GM18520 (cell line): ENCODE measurements at regions not wholly inside any gene's neighbourhood (a gene's known extent, or its start where the extent isn't known, plus 50 kb on each side); places are given as distances from the start of the nearest gene placed in this dataset.

Source experiments
- ATAC-seq: cut with Tn5 transposase; IDR thresholded peaks from one replicate; pipeline ENCODE4 v1.9.1; 2021; ENCODE audit not compliant: unreplicated experiment

GRCh38 chr6:6884916-6885315 lies 222.8 kb upstream of the RREB1 start:
- no peak for ATAC-seq

DNA sequence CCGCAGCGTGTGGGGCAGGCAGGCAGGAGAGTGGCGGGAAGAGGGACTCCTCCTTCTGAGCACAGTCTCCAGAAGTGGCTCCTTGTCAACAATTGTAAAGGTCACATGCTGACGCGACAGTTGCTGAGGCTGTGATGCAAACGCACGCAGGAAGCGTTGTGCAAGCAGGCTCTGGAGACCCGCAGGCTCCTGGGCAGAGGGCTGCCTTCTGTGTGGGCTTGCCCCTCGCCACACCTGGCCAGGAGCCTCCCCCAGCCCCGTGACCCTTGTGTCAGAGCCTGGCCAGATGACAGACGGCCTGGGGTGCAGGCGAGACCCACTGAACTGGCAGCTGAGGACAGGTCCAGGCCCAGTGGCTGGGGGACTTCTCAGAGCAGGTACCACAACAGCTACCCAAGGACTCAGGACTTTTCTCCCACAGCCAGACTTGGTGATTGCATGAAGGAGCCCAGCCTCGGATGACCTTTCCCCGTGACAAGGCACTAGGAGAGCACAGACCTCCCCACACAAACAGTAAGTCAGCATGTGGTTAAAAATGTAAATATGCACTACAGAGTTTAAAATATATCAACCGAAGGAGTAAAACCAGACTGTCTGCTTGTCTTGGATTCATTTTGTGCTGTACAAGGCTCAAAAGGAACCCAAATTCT lies 222.1 kb upstream of the RREB1 start:
- no peak for ATAC-seq

DNA sequence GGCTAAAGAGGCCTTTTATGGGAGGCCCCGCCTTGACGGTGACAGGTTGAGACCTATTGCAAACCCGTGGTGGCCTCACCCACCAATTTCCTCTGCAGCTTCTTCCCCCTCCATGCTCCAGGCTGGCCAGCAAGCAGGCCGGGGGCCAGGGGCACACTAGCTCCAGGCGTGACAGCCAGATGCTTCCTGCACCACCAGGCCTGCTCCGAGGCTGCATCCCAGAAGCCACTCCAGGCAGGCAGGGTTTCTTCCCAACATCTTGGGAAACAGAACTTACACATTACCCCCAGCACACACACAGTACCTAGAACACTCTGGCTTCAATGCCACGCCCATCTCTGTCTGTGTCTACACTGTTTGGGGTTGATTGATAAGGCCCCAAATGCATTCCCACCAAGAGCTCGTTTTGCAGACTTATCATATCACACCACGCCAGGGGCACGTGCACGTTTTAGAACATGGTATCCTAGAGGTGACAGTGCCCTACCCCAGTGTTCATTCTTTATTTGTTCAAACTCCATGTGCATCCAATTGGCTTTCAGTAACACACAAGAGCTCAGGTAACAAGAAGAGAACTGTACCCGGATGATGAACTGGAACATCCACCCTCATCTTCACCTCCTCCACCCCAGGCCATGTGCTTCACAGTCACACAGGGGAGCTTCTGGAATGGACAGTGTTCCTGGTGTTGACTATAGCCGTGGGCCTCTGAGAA lies 221.4 kb upstream of the RREB1 start:
- no peak for ATAC-seq

DNA sequence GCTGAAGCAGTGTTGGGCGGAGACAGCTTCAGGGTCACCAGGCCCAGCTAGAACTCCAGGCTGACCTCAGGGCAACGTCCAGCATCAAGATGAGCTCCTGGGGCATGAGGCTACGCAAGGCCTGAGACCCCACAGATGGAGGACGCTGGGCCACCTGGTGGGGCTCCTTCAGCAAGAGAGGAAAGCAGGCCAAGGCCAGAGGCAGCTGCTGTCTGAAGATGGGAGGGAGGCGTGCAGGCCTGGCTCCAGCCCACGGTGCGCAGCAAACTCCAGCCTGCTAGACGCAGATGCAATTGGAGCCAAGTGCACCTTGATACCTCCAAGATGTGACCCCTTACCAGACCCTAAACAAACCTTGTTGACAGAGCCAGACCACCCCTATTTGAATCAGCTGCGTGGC lies 220.9 kb upstream of the RREB1 start:
- ATAC-seq, result no peak

DNA sequence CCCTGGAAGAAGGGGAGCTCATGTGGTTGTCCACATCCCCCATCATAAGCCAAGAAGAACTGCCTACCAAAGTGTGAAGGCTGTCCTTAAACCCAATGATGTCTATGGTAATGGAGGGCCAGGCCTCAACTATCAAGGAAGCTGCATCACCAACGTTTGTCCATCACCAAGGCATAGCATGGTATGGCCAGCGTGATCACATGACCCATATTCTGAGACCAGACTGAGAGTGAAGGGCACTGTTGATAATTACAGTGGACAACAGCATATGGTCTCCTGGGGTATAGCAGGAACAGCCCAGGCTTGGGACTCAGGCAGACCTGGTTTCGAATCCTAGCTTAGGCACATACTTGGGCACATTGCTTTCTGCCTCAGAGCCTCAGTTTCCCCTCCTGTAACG lies 218.2 kb upstream of the RREB1 start:
- no peak for ATAC-seq

DNA sequence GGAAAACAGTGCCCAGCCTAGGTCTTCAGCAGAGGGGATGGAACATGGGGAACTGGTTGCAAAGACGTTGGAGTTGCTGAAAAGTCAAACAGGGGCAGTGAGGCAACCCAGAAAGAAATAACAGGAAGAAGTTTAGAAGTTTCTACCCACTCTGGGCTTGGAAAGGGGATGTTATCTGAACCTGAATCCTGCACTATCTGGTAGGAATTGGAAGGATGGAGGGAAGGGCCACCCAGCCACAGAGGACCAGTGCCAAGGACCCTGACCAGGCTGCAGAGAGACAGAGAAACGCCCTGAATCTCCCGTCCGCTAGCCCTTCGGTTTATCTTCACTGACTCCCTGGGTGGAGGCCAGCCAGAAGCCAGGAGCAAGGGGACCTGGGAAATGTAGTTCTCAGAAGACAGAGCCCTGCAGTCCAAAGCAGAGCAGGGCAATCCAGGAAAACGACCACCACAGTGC lies 217.3 kb upstream of the RREB1 start:
- ATAC-seq, result no peak

- no peak for ATAC-seq
Measured at GRCh38 chr6:6891125-6891721, 216.5 kb upstream of the RREB1 start.

GRCh38 chr6:6891949-6892461 lies 215.8 kb upstream of the RREB1 start:
- ATAC-seq, result no peak

GRCh38 chr6:6892744-6893583 lies 214.8 kb upstream of the RREB1 start:
- no peak for ATAC-seq

DNA sequence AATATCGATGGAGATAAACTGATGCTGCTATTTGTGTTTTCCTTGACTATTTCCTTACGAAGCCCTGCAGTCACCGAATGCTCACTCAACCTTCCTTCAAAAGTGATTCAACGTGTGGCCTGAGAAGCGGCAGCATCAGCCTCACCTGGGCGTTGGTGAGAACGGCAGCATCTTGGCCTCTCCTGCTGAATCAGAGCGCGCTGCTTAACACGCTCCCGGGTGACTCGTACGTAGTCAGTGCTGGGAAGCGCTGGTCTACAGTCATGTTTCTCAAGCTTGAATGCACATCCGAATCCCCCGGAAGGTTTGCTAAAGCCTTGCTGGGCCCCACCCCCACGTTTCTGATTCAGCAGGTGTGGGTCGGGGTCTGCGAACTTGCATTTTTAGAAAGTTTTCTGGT lies 214.1 kb upstream of the RREB1 start:
- ATAC-seq, result no peak

GRCh38 chr6:6895929-6896328 lies 211.8 kb upstream of the RREB1 start:
- no peak for ATAC-seq

DNA sequence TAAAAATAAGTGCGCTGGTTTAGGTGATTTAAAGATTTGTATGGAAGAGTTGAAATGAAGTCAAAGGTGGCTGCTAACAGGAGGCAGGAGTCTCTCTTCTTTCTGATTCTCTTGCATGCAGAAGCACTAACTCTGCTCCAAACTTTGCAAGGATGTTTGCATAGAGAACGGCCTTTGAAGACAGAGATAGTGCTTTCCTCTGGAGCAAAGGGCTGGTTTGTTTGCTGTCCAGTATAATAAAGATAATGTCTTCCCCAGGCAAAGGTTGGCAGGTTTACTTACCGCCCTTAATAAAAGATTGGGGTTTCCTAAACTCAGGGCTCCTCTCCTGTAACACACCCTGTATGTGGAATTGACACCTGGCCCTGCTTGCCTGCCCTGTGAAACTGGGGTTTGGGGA lies 210.6 kb upstream of the RREB1 start:
- no peak for ATAC-seq

- no peak for ATAC-seq
Measured at GRCh38 chr6:6900569-6901204, 207.1 kb upstream of the RREB1 start.

DNA sequence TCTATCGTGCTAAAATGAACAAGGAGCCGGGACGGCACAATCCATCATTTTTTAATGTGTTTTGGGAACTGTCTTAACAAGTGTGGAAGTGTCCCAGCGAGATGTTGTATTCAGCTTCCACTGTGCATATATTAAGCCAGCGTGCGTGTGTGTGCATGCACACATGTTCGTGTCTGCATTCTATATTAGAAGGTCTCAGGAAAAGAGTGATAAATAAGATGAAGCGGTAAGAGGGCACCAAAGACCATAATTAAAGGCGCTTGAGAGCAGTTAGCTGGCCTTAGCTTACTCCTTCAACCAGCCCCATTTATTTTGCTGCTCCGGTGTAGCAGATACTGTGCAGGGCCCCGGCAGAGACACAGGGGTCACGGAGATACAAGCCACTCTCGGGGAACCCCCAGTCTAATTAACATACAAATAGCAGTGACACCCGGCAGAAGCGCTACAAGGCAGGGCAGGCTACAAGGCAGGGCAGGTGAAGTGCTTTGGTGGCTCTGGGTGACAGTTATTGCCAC lies 206.5 kb upstream of the RREB1 start:
- no peak for ATAC-seq

GRCh38 chr6:6901945-6902344 lies 205.8 kb upstream of the RREB1 start:
- no peak for ATAC-seq

DNA sequence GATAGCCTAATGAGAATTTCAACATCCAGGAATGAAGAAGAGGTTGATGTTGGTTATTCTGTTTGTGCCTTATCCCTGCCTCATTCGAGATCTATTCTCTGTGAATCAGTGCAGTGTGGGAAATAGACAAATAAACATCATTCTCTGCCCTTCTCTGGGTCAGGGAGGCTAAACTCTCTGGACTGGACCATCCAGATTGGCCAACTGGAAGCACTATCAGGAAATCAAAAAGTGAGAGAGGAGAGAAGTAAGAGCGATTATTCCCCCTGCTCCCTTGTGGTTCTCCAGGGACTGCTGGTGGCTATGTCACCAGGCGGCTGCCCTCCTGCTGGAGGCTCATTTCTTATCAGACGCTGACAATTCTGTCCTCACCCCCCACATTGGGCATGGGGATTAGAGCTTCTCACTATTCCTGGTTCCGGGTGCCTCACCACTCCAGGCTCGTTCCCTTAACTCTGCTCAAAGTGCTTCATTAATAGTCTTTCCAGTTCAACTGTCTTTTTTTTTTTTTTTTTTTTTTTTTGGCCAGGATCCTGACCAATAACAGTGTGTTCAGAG lies 201.7 kb upstream of the RREB1 start:
- no peak for ATAC-seq

DNA sequence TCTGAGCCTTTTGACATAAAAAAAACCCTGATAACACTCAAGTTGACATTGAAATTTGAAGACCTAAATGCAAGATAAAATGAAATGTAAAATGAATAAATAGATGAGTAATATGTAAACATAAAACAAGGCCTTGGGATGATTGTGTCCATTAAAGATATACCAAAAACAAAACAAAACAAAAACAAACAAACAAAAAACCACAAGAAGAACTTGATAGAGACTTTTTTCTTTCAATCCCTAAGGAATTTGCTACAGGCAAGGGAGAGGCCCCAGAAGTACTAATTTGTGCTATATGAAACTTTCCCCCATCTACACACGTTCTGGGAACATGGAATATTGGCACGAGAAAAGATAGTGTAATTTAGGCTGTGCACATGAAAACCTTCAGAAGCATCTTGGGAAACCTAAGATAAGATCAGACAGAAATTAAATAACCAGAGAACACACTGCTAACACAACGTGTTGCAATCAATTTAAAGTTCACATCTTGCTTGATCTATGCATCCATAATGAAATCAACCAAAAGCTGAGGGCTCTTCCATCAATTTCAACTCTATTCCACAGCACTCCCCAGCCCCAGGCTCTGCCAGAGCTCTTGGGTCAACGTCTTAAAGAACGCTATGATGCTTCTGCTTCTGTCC lies 201.1 kb upstream of the RREB1 start:
- no peak for ATAC-seq

DNA sequence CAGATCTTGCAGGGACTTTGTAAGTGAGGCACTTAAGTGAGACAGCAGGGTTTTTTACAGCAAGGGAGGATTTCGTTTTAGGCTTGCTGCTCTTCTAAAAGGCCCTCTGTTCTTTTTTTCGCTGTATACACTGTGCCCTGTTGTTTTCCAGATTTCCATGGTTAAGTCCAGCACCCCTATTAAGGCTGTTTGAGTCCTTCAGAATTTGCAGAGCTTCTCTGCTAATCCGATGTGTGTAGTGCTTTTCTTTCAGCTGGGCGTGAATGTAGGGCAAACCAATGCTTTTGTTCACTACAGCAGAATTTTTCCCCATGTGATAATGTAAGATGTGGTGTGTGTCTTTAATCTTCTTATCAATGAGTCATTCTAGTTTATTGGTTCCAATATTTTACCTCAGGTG lies 200.5 kb upstream of the RREB1 start:
- ATAC-seq, result no peak

- ATAC-seq, result no peak
Measured at GRCh38 chr6:6908121-6908520, 199.6 kb upstream of the RREB1 start.

DNA sequence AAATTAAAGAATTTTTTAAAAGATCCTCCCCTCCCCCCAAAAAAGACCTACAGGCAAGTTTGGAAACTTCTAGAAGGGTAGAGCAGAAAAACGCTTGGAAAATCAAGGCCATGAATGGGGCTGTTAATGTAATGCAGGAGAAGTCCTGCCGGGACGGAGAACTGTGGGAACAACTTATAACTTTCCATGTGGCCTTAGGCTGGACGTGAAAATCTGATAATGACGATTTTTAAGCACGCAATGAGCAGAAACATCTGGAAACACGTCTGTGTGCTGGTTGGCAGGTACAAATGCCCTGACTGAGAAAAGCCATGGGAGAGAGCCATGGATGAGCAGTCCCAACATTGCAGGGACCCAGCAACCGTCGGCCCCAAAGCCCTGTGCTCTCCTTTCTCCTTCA lies 198.7 kb upstream of the RREB1 start:
- no peak for ATAC-seq
